HepG2 (cell line): ENCODE measurements at regions not wholly inside any gene's neighbourhood (a gene's known extent, or its start where the extent isn't known, plus 50 kb on each side); places are given as distances from the start of the nearest gene placed in this dataset.

Experiments
- HDAC1 ChIP-seq: sonication (generic); formaldehyde crosslinking; IDR thresholded peaks from 2 replicates; pipeline ENCODE4 v1.5.1; 2020; ENCODE audit warnings: mild to moderate bottlenecking, missing genetic modification reagents
- PHB2 ChIP-seq: fragments of 450-650 bp; IDR thresholded peaks from 2 replicates; pipeline ENCODE4 v1.6.1; 2018; ENCODE audit not compliant: partially characterized antibody
- POLR2AphosphoS2 ChIP-seq: IDR thresholded peaks from 2 replicates; pipeline ENCODE4 v1.6.1; 2011; ENCODE audit warnings: low read depth, low read length, improper control_type of control experiment
- SP1 ChIP-seq, 2 experiments: fragments of 450-650 bp in 1 of 2; sonication (generic) in 1 of 2; formaldehyde crosslinking in 1 of 2; IDR thresholded peaks; 2 replicates each; pipeline versions ENCODE4 v1.4.0 to v1.6.1; 2016 to 2020; ENCODE audit warnings: missing genetic modification reagents in 1 of 2
- TAF1 ChIP-seq: sonication (generic); formaldehyde crosslinking; IDR thresholded peaks from 2 replicates; pipeline ENCODE4 v1.4.0; 2020; ENCODE audit warnings: missing genetic modification reagents
- ZNF24 ChIP-seq: fragments of 450-650 bp; IDR thresholded peaks from 2 replicates; pipeline ENCODE4 v1.6.1; 2017; ENCODE audit warnings: antibody characterized with exemption, mild to moderate bottlenecking
- TF ChIP-seq, protein P1 (sequence below): sonication (generic); IDR thresholded peaks from 2 replicates; pipeline ENCODE4 v1.6.1; 2016; ENCODE audit warnings: low read depth, borderline replicate concordance

DNA sequence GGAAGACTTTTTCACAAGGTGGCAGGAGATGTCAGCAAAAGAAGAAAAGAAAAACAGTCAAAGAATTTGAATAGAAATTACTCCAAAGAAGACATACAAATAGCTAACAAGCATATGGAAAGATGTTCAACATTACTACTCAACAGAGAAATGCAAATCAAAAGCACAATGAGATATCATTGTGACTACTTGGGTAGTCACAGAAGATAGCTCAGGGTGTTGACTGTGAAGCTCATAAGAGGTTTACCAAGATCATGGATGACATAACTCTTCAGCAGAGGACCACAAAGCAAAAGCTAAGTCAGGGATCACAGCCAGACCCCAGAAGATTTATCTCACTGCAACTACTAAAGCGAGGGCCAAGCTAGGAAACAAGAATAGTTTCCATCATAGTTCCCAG lies 53.0 kb upstream of the TANK start:
- TF ChIP-seq SP1 (IDR thresholded peaks at IDR 0.05) (no peak), SP1 (CRISPR knock-in tag; IDR thresholded peaks at IDR 0.05) (no peak), HDAC1 (CRISPR knock-in tag) (no peak), POLR2AphosphoS2 (no peak), TAF1 (no peak), ZNF24 (no peak), PHB2 (no peak)
- TF ChIP-seq, protein P1, sequence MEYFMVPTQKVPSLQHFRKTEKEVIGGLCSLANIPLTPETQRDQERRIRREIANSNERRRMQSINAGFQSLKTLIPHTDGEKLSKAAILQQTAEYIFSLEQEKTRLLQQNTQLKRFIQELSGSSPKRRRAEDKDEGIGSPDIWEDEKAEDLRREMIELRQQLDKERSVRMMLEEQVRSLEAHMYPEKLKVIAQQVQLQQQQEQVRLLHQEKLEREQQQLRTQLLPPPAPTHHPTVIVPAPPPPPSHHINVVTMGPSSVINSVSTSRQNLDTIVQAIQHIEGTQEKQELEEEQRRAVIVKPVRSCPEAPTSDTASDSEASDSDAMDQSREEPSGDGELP: no peak
